ENCODE measurements at regions not wholly inside any gene's neighbourhood (a gene's known extent, or its start where the extent isn't known, plus 50 kb on each side); places are given as distances from the start of the nearest gene placed in this dataset.

DNA sequence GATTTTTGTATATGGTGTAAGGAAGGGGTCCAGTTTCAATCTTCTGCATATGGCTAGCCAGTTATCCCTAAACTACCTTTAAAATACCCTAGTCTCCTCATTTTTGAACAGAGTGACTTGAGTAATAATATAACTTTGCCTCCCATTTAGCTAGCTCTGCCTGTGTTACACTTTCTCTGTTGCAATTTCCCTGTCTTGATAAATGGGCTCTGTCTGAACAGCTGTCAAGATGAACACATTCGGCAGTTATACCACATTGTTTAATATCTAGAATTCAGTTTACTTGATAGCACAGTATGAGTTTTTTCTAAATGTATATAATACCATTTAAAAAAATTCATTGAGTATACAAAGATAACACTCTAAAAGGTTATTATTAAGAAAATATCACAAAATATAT is 562.9 kb upstream of the FTMT start:
- H3K27me3 ChIP-seq, result no peaks in the 10 kb centered on the region
- no peak for ATAC-seq
- no peaks in the 10 kb centered on the region for H3K4me1 ChIP-seq
- no peak overlapping the region for H3K27ac ChIP-seq
- no peak for DNase-seq
- TF ChIP-seq, protein P1, sequence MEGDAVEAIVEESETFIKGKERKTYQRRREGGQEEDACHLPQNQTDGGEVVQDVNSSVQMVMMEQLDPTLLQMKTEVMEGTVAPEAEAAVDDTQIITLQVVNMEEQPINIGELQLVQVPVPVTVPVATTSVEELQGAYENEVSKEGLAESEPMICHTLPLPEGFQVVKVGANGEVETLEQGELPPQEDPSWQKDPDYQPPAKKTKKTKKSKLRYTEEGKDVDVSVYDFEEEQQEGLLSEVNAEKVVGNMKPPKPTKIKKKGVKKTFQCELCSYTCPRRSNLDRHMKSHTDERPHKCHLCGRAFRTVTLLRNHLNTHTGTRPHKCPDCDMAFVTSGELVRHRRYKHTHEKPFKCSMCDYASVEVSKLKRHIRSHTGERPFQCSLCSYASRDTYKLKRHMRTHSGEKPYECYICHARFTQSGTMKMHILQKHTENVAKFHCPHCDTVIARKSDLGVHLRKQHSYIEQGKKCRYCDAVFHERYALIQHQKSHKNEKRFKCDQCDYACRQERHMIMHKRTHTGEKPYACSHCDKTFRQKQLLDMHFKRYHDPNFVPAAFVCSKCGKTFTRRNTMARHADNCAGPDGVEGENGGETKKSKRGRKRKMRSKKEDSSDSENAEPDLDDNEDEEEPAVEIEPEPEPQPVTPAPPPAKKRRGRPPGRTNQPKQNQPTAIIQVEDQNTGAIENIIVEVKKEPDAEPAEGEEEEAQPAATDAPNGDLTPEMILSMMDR (IDR thresholded peaks at IDR 0.05), result no peak
- no peak for TF ChIP-seq POLR2A (IDR thresholded peaks at IDR 0.05)
- no peaks in the 10 kb centered on the region for H3K36me3 ChIP-seq
- H3K9me3 ChIP-seq, result no peaks in the 10 kb centered on the region
- WGBS, 4 donors, result 69 to 88% (median 77%) methylated on average over 1 of the region's 1 CpG
- no peak overlapping the region for H3K4me3 ChIP-seq
- intact Hi-C loops (cut with DNase I), result no loop called here

DNA sequence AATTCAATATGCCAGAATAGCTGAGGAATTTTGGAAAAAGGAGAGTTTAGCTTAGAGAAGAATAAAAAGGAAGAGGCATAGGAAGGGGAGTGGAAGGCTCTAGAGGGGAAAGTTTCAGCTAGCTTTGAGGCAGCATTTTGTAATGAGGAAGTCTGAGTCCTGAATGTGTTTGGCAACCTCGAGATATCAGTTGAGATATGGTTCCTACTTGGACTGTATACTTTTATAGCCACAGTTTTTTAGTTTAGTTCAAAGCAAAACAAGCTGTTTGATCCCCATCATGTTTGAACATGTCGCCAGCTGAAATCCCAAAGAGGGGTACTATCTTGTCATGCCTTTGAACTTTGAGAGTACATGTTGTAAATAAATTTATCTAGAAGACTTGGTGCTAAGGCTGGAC is 559.0 kb upstream of the FTMT start:
- Histone ChIP-seq H3K36me3 (no peaks in the 10 kb centered on the region), H3K9me3 (no peaks in the 10 kb centered on the region), H3K4me1 (no peaks in the 10 kb centered on the region), H3K27ac (no peak overlapping the region), H3K27me3 (no peaks in the 10 kb centered on the region), H3K4me3 (no peak overlapping the region)
- DNase-seq (no peak), ATAC-seq (no peak)
- WGBS, 4 donors, result 54 to 67% (median 64%) methylated on average over 2 of the region's 2 CpGs
- intact Hi-C loops (cut with DNase I), result no loop called here
- no peak for TF ChIP-seq POLR2A (IDR thresholded peaks at IDR 0.05)
- TF ChIP-seq, protein P1 (IDR thresholded peaks at IDR 0.05), result no peak

DNA sequence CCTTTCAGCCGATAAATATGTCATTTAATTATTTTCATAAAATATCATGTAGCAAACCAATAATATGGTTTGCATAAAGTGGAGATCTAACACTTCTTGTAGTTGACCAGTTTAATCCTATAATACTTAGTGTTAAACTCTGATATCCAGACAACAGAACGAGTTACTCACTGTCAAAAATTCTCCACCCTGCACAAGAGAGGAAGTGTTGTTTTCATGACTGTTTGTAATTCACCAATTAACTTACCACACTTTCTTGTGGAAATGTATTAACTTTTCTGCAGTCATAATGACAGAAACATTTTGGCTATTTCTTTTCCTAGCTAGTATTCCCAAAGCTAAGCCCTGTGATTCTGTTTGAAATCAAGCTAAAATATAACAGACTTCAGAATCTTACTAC is 555.3 kb upstream of the FTMT start:
- intact Hi-C loops (cut with DNase I), result no loop called here
- Histone ChIP-seq H3K27me3 (no peaks in the 10 kb centered on the region), H3K9me3 (no peaks in the 10 kb centered on the region), H3K27ac (no peak overlapping the region), H3K36me3 (no peaks in the 10 kb centered on the region), H3K4me3 (no peak overlapping the region), H3K4me1 (no peaks in the 10 kb centered on the region)
- no peak for ATAC-seq
- no peak for DNase-seq
- TF ChIP-seq POLR2A (IDR thresholded peaks at IDR 0.05), result no peak
- TF ChIP-seq, protein P1 (IDR thresholded peaks at IDR 0.05), result no peak
- 63 to 65% (median 64%) methylated on average over 2 of the region's 2 CpGs for WGBS, 4 donors

DNA sequence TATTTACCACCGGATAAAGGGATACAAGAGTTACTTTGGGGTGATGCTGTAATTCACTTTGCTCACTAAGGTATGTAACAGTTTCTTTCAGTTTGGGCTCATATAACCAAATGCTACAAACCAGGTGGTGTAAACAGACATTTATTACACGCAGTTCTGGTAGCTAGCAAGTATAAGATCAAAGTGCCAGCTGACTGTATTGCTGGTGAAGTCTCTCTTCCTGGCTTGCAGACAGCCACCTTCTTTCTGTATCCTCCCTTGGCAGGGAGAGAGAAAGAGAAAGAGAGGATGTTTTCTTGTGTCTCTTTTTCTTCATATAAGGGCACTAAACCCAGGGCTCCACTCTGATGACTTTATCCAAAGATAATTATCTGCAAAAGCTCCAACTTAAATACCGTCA is 552.5 kb upstream of the FTMT start:
- TF ChIP-seq, protein P1 (IDR thresholded peaks at IDR 0.05), result no peak
- no peak for TF ChIP-seq POLR2A (IDR thresholded peaks at IDR 0.05)
- WGBS, 4 donors, result 82 to 88% (median 83%) methylated on average over 3 of the region's 3 CpGs
- Histone ChIP-seq H3K27ac (no peak overlapping the region), H3K27me3 (no peaks in the 10 kb centered on the region), H3K4me3 (no peak overlapping the region), H3K4me1 (no peaks in the 10 kb centered on the region), H3K36me3 (no peaks in the 10 kb centered on the region), H3K9me3 (no peaks in the 10 kb centered on the region)
- no peak for ATAC-seq
- intact Hi-C loops (cut with DNase I), result no loop called here
- DNase-seq, result no peak

Data from heart left ventricle (tissue), 16 donors.